GM12878 (cell line): ENCODE measurements at regions not wholly inside any gene's neighbourhood (a gene's known extent, or its start where the extent isn't known, plus 50 kb on each side); places are given as distances from the start of the nearest gene placed in this dataset.

Experiments
- ATAC-seq: fragments of 200-7000 bp; cut with Tn5 transposase; 3 replicates; pipeline ENCODE4 v1.9.1; 2020; ENCODE audit warnings: mild to moderate bottlenecking, moderate library complexity
- BruUV-seq: library from RNA; stranded (reverse); fragments of 400-500 nt; replicated peaks from 2 replicates; lab custom pipeline; 2021; lab: Mats Ljungman, UMichigan
- CTCF ChIA-PET: fragments of 300-600 bp; sonication (Branson Sonifier 250); formaldehyde crosslinking; extraction: SDS; loops from one replicate; lab custom pipeline; 2021; ENCODE audit warnings: inconsistent platforms; lab: Yijun Ruan, JAX
- POLR2A ChIA-PET: fragments of 350-600 bp; formaldehyde crosslinking; extraction: SDS; loops from one replicate; lab custom pipeline; 2021; ENCODE audit warnings: inconsistent platforms; lab: Charles Lee
- RAD21 ChIA-PET: fragments of 300-600 bp; sonication (Branson Sonifier 250); formaldehyde crosslinking; loops from one replicate; lab custom pipeline; 2023; ENCODE audit warnings: antibody characterized with exemption; ENCODE audit not compliant: unreplicated experiment; lab: Charles Lee
- SMC1A ChIA-PET: fragments of 300-600 bp; sonication (Branson Sonifier 250); formaldehyde crosslinking; loops from one replicate; lab custom pipeline; 2023; ENCODE audit not compliant: unreplicated experiment, uncharacterized antibody; lab: Charles Lee
- DNase-seq: peaks from one replicate; pipeline ENCODE4 v3.0.0-alpha.2; 2011; ENCODE audit warnings: low read depth, low spot score
- FAIRE-seq: peaks from 3 replicates; lab custom pipeline; 2011; peaks lifted over from hg19 to GRCh38; lab: Jason Lieb, UNC
- H2AFZ ChIP-seq: 2 replicates; pipeline ENCODE4 v1.6.0; 2011; ENCODE audit warnings: low read depth, low read length, control low read depth; ENCODE audit not compliant: control insufficient read depth
- H3K27ac ChIP-seq: 2 replicates; pipeline ENCODE4 v1.5.1; 2011; ENCODE audit warnings: control low read depth; ENCODE audit not compliant: control insufficient read depth, insufficient read depth
- H3K27me3 ChIP-seq, 2 experiments: replicated peaks in 1 of 2; 2 replicates each; pipeline versions ENCODE4 v1.6.0 to v1.6.1; 2011; ENCODE audit warnings: low read length in 1 of 2; ENCODE audit not compliant: control insufficient read depth in 2 of 2, insufficient read depth in 2 of 2
- H3K36me3 ChIP-seq, 2 experiments: 2 replicates each; pipeline ENCODE4 v1.5.1; 2011; ENCODE audit warnings: low read length in 1 of 2; ENCODE audit not compliant: control insufficient read depth in 2 of 2, insufficient read depth in 2 of 2
- H3K4me1 ChIP-seq: 2 replicates; pipeline ENCODE4 v1.6.1; 2011; ENCODE audit warnings: mild to moderate bottlenecking, low read length, moderate library complexity, mixed read lengths; ENCODE audit not compliant: control insufficient read depth, insufficient read depth
- H3K4me2 ChIP-seq: 2 replicates; pipeline ENCODE4 v1.6.0; 2011; ENCODE audit warnings: control low read depth; ENCODE audit not compliant: control insufficient read depth, insufficient read depth
- H3K4me3 ChIP-seq: fragments of 200-600 bp; sonication (generic); 2 replicates; pipeline ENCODE4 v1.5.1; 2016
- H3K79me2 ChIP-seq: 2 replicates; pipeline ENCODE4 v1.6.0; 2011; ENCODE audit warnings: low read length; ENCODE audit not compliant: control insufficient read depth, insufficient read depth
- H3K9ac ChIP-seq: 2 replicates; pipeline ENCODE4 v1.8.0; 2011; ENCODE audit warnings: low read length, control low read depth, mixed read lengths; ENCODE audit not compliant: control insufficient read depth, insufficient read depth
- H3K9me3 ChIP-seq: replicated peaks from 3 replicates; pipeline ENCODE4 v1.5.1; 2011; ENCODE audit warnings: mild to moderate bottlenecking, low read length; ENCODE audit not compliant: control insufficient read depth, insufficient read depth
- H4K20me1 ChIP-seq: 2 replicates; pipeline ENCODE4 v1.6.0; 2011; ENCODE audit not compliant: control insufficient read depth, insufficient read depth
- E2F8 ChIP-seq: fragments of 450-650 bp; IDR thresholded peaks from 2 replicates; pipeline ENCODE4 v1.6.1; 2018; ENCODE audit warnings: mild to moderate bottlenecking, low read depth, moderate library complexity; ENCODE audit not compliant: partially characterized antibody
- EGR1 ChIP-seq, 2 experiments: IDR thresholded peaks; 1 replicate in 1 of 2; 2 replicates in 1 of 2; pipeline ENCODE4 v1.6.1; 2011 to 2012; ENCODE audit warnings: low read depth in 2 of 2, low read length in 2 of 2, borderline replicate concordance in 1 of 2, mild to moderate bottlenecking in 1 of 2, moderate library complexity in 1 of 2
- EZH2 ChIP-seq: IDR thresholded peaks from 2 replicates; pipeline ENCODE4 v1.6.1; 2012; ENCODE audit warnings: low read depth, mild to moderate bottlenecking, control low read depth, inconsistent platforms, low read length, borderline replicate concordance; ENCODE audit not compliant: control insufficient read depth
- MAX ChIP-seq: IDR thresholded peaks from 2 replicates; pipeline ENCODE4 v1.6.1; 2012; ENCODE audit warnings: low read depth, low read length, improper control_type of control experiment
- ZNF207 ChIP-seq: fragments of 450-650 bp; IDR thresholded peaks from 2 replicates; pipeline ENCODE4 v1.6.1; 2014; ENCODE audit warnings: antibody characterized with exemption, mild to moderate bottlenecking, borderline replicate concordance
- WGBS: methylation state at CpG from one replicate; pipeline ENCODE4 v1.1.6; 2016; ENCODE audit warnings: low lambda C conversion rate; ENCODE audit not compliant: insufficient replicate concordance, insufficient coverage; ENCODE audit errors: missing lambda C conversion rate; 5-methylcytosine and 5-hydroxymethylcytosine counted together
- in situ Hi-C: fragments of 300-500 bp; cut with MboI; formaldehyde crosslinking; loops from 9 replicates; pipeline ENCODE4 v1.14.3; 2018; ENCODE audit warnings: mixed read lengths
- intact Hi-C: fragments of 100-400 bp; cut with micrococcal nuclease; formaldehyde crosslinking; loops from one replicate; pipeline ENCODE4 v1.14.2; 2022; ENCODE audit not compliant: unreplicated experiment

GRCh38 chr12:131266591-131267467 lies 313.1 kb downstream of the ADGRD1 start:
- in situ Hi-C loops, result no loop called here
- WGBS, result 25% methylated on average over 19 of the region's 19 CpGs

More at GRCh38 chr12:131266591-131267467, 313.1 kb downstream of the ADGRD1 start:
- POLR2A ChIA-PET, result no interaction called here
- TF ChIP-seq EZH2, result no peak
- TF ChIP-seq E2F8, result no peak
- TF ChIP-seq EGR1 (IDR thresholded peaks at IDR 0.05; ENCODE audit: borderline replicate concordance in 1 of 2, low read depth in 2 of 2, low read length in 2 of 2), result no peak
- no peak for TF ChIP-seq ZNF207
- TF ChIP-seq MAX, result no peak
- TF ChIP-seq, all 136 proteins: peak for 0
- Histone ChIP-seq H3K36me3 (no peaks in the 10 kb centered on the region), H3K4me2 (no peak overlapping the region), H3K27me3 (peaks cover 0 to 3% of the 10 kb centered on the region in 2 experiments; a peak in 2 of 4 replicates), H3K9me3 (no peaks in the 10 kb centered on the region), H3K4me3 (no peak overlapping the region), H3K79me2 (no peaks in the 10 kb centered on the region), H3K9ac (no peak overlapping the region), H4K20me1 (no peaks in the 10 kb centered on the region), H2AFZ (no peak overlapping the region), H3K27ac (no peak overlapping the region), H3K4me1 (no peaks in the 10 kb centered on the region)
- intact Hi-C loops, result no loop called here
- DNase-seq (no peak), ATAC-seq (no peak), FAIRE-seq (no peak)
- SMC1A ChIA-PET, result no interaction called here
- no TSS peak for BruUV-seq
- RAD21 ChIA-PET, result no interaction called here
- CTCF ChIA-PET, result interaction anchor here (0.8 kb wide), 1 partner anchor 16 kb away, joined by 3 read pairs; no protein-coding TSS in a partner anchor
